ENCODE measurements at regions not wholly inside any gene's neighbourhood (a gene's known extent, or its start where the extent isn't known, plus 50 kb on each side); places are given as distances from the start of the nearest gene placed in this dataset.

DNA sequence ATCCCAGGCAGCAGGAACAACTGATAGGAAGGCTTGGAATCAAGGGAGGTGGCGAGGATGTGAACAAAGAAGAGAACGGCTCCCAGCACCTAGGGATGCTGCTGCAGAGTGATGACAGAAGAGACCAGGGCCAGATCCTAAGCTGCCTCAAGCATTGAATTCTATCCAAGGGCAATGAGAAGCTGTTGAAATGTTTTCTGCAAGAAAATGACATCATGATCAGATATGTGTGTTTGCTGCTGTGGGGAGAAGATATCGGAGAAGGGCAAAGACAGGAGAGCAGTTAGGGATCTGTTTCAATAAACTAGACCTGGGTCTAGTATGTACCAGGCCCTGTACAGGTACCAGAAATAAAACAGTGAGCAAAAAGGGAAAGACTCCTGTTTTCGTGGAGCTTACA lies 194.7 kb upstream of the RAB4A start:
- TF ChIP-seq, protein P1, sequence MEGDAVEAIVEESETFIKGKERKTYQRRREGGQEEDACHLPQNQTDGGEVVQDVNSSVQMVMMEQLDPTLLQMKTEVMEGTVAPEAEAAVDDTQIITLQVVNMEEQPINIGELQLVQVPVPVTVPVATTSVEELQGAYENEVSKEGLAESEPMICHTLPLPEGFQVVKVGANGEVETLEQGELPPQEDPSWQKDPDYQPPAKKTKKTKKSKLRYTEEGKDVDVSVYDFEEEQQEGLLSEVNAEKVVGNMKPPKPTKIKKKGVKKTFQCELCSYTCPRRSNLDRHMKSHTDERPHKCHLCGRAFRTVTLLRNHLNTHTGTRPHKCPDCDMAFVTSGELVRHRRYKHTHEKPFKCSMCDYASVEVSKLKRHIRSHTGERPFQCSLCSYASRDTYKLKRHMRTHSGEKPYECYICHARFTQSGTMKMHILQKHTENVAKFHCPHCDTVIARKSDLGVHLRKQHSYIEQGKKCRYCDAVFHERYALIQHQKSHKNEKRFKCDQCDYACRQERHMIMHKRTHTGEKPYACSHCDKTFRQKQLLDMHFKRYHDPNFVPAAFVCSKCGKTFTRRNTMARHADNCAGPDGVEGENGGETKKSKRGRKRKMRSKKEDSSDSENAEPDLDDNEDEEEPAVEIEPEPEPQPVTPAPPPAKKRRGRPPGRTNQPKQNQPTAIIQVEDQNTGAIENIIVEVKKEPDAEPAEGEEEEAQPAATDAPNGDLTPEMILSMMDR (conservative IDR thresholded peaks at IDR 0.05) = no peak
- TF ChIP-seq EZH2 (IDR thresholded peaks at IDR 0.05; ENCODE audit: low read depth) = no peak

Measured in PC-9 (cell line).